ENCODE measurements at regions not wholly inside any gene's neighbourhood (a gene's known extent, or its start where the extent isn't known, plus 50 kb on each side); places are given as distances from the start of the nearest gene placed in this dataset.

- H3K27ac ChIP-seq (ENCODE audit: low read depth in 2 of 2, low read length in 2 of 2), result no peak overlapping the region
- H3K9me3 ChIP-seq (ENCODE audit: control insufficient read depth in 2 of 2, low read length in 2 of 2), result no peaks in the 10 kb centered on the region
- H3K36me3 ChIP-seq (ENCODE audit: control insufficient read depth in 2 of 2, insufficient read depth in 2 of 2, low read length in 2 of 2), result no peaks in the 10 kb centered on the region
- no peak overlapping the region for H3K9ac ChIP-seq (ENCODE audit: low read depth in 1 of 2, low read length in 2 of 2)
- H3K27me3 ChIP-seq (ENCODE audit: control insufficient read depth in 2 of 2, insufficient read depth in 2 of 2, low read length in 2 of 2), result no peaks in the 10 kb centered on the region
- no peak overlapping the region for H3K4me3 ChIP-seq (ENCODE audit: low read length in 2 of 2)
- H3K4me1 ChIP-seq (ENCODE audit: control insufficient read depth in 2 of 2, insufficient read depth in 2 of 2, low read length in 2 of 2), result no peaks in the 10 kb centered on the region
These were observed 369.4 kb upstream of the HNRNPA3 start for GRCh38 chr2:176843208-176843607.

GRCh38 chr2:176844461-176844860, 368.1 kb upstream of the HNRNPA3 start:
- H3K9me3 ChIP-seq (ENCODE audit: control insufficient read depth in 2 of 2, low read length in 2 of 2), result no peaks in the 10 kb centered on the region
- no peaks in the 10 kb centered on the region for H3K27me3 ChIP-seq (ENCODE audit: control insufficient read depth in 2 of 2, insufficient read depth in 2 of 2, low read length in 2 of 2)
- no peaks in the 10 kb centered on the region for H3K36me3 ChIP-seq (ENCODE audit: control insufficient read depth in 2 of 2, insufficient read depth in 2 of 2, low read length in 2 of 2)
- H3K27ac ChIP-seq (ENCODE audit: low read depth in 2 of 2, low read length in 2 of 2), result no peak overlapping the region
- H3K4me1 ChIP-seq (ENCODE audit: control insufficient read depth in 2 of 2, insufficient read depth in 2 of 2, low read length in 2 of 2), result no peaks in the 10 kb centered on the region
- H3K4me3 ChIP-seq (ENCODE audit: low read length in 2 of 2), result no peak overlapping the region
- no peak overlapping the region for H3K9ac ChIP-seq (ENCODE audit: low read depth in 1 of 2, low read length in 2 of 2)

GRCh38 chr2:176845718-176846117, 366.9 kb upstream of the HNRNPA3 start:
- Histone ChIP-seq H3K9me3 (ENCODE audit: control insufficient read depth in 2 of 2, low read length in 2 of 2) (no peaks in the 10 kb centered on the region), H3K27ac (ENCODE audit: low read depth in 2 of 2, low read length in 2 of 2) (no peak overlapping the region), H3K36me3 (ENCODE audit: control insufficient read depth in 2 of 2, insufficient read depth in 2 of 2, low read length in 2 of 2) (no peaks in the 10 kb centered on the region)

GRCh38 chr2:176847575-176847974, 365.0 kb upstream of the HNRNPA3 start:
- H3K4me1 ChIP-seq (ENCODE audit: control insufficient read depth in 2 of 2, insufficient read depth in 2 of 2, low read length in 2 of 2), result peaks cover 0 to 2% of the 10 kb centered on the region in 2 donors
- H3K9ac ChIP-seq (ENCODE audit: low read depth in 1 of 2, low read length in 2 of 2), result no peak overlapping the region
- no peak overlapping the region for H3K27ac ChIP-seq (ENCODE audit: low read depth in 2 of 2, low read length in 2 of 2)
- no peaks in the 10 kb centered on the region for H3K27me3 ChIP-seq (ENCODE audit: control insufficient read depth in 2 of 2, insufficient read depth in 2 of 2, low read length in 2 of 2)
- no peaks in the 10 kb centered on the region for H3K36me3 ChIP-seq (ENCODE audit: control insufficient read depth in 2 of 2, insufficient read depth in 2 of 2, low read length in 2 of 2)
- no peak overlapping the region for H3K4me3 ChIP-seq (ENCODE audit: low read length in 2 of 2)
- no peaks in the 10 kb centered on the region for H3K9me3 ChIP-seq (ENCODE audit: control insufficient read depth in 2 of 2, low read length in 2 of 2)

More at GRCh38 chr2:176845718-176846117, 366.9 kb upstream of the HNRNPA3 start:
- no peak overlapping the region for H3K9ac ChIP-seq (ENCODE audit: low read depth in 1 of 2, low read length in 2 of 2)
- H3K27me3 ChIP-seq (ENCODE audit: control insufficient read depth in 2 of 2, insufficient read depth in 2 of 2, low read length in 2 of 2), result no peaks in the 10 kb centered on the region
- no peak overlapping the region for H3K4me3 ChIP-seq (ENCODE audit: low read length in 2 of 2)
- no peaks in the 10 kb centered on the region for H3K4me1 ChIP-seq (ENCODE audit: control insufficient read depth in 2 of 2, insufficient read depth in 2 of 2, low read length in 2 of 2)

- Histone ChIP-seq H3K27ac (ENCODE audit: low read depth in 2 of 2, low read length in 2 of 2) (no peak overlapping the region), H3K4me1 (ENCODE audit: control insufficient read depth in 2 of 2, insufficient read depth in 2 of 2, low read length in 2 of 2) (peaks cover 2 to 7% of the 10 kb centered on the region in 2 donors), H3K9me3 (ENCODE audit: control insufficient read depth in 2 of 2, low read length in 2 of 2) (no peaks in the 10 kb centered on the region), H3K27me3 (ENCODE audit: control insufficient read depth in 2 of 2, insufficient read depth in 2 of 2, low read length in 2 of 2) (no peaks in the 10 kb centered on the region), H3K9ac (ENCODE audit: low read depth in 1 of 2, low read length in 2 of 2) (no peak overlapping the region), H3K36me3 (ENCODE audit: control insufficient read depth in 2 of 2, insufficient read depth in 2 of 2, low read length in 2 of 2) (no peaks in the 10 kb centered on the region), H3K4me3 (ENCODE audit: low read length in 2 of 2) (no peak overlapping the region)
These were observed 363.8 kb upstream of the HNRNPA3 start for GRCh38 chr2:176848844-176849243.

GRCh38 chr2:176851200-176851888, 361.2 kb upstream of the HNRNPA3 start:
- H3K4me1 ChIP-seq (ENCODE audit: control insufficient read depth in 2 of 2, insufficient read depth in 2 of 2, low read length in 2 of 2), result peaks cover 3 to 10% of the 10 kb centered on the region in 2 donors
- H3K27me3 ChIP-seq (ENCODE audit: control insufficient read depth in 2 of 2, insufficient read depth in 2 of 2, low read length in 2 of 2), result no peaks in the 10 kb centered on the region
- no peak overlapping the region for H3K9ac ChIP-seq (ENCODE audit: low read depth in 1 of 2, low read length in 2 of 2)
- H3K4me3 ChIP-seq (ENCODE audit: low read length in 2 of 2), result no peak overlapping the region
- no peaks in the 10 kb centered on the region for H3K9me3 ChIP-seq (ENCODE audit: control insufficient read depth in 2 of 2, low read length in 2 of 2)
- H3K27ac ChIP-seq (ENCODE audit: low read depth in 2 of 2, low read length in 2 of 2), result no peak overlapping the region
- H3K36me3 ChIP-seq (ENCODE audit: control insufficient read depth in 2 of 2, insufficient read depth in 2 of 2, low read length in 2 of 2), result no peaks in the 10 kb centered on the region

- no peak overlapping the region for H3K27ac ChIP-seq (ENCODE audit: low read depth in 2 of 2, low read length in 2 of 2)
- peaks cover 3 to 10% of the 10 kb centered on the region in 2 donors for H3K4me1 ChIP-seq (ENCODE audit: control insufficient read depth in 2 of 2, insufficient read depth in 2 of 2, low read length in 2 of 2)
- no peaks in the 10 kb centered on the region for H3K9me3 ChIP-seq (ENCODE audit: control insufficient read depth in 2 of 2, low read length in 2 of 2)
- no peak overlapping the region for H3K9ac ChIP-seq (ENCODE audit: low read depth in 1 of 2, low read length in 2 of 2)
- H3K27me3 ChIP-seq (ENCODE audit: control insufficient read depth in 2 of 2, insufficient read depth in 2 of 2, low read length in 2 of 2), result no peaks in the 10 kb centered on the region
- H3K36me3 ChIP-seq (ENCODE audit: control insufficient read depth in 2 of 2, insufficient read depth in 2 of 2, low read length in 2 of 2), result no peaks in the 10 kb centered on the region
- no peak overlapping the region for H3K4me3 ChIP-seq (ENCODE audit: low read length in 2 of 2)
These were observed 360.6 kb upstream of the HNRNPA3 start for GRCh38 chr2:176851889-176852483.

GRCh38 chr2:176852667-176853066, 359.9 kb upstream of the HNRNPA3 start:
- H3K9me3 ChIP-seq (ENCODE audit: control insufficient read depth in 2 of 2, low read length in 2 of 2), result no peaks in the 10 kb centered on the region
- H3K27ac ChIP-seq (ENCODE audit: low read depth in 2 of 2, low read length in 2 of 2), result no peak overlapping the region
- H3K4me1 ChIP-seq (ENCODE audit: control insufficient read depth in 2 of 2, insufficient read depth in 2 of 2, low read length in 2 of 2), result peaks cover 3 to 10% of the 10 kb centered on the region in 2 donors
- H3K4me3 ChIP-seq (ENCODE audit: low read length in 2 of 2), result no peak overlapping the region
- no peak overlapping the region for H3K9ac ChIP-seq (ENCODE audit: low read depth in 1 of 2, low read length in 2 of 2)
- H3K36me3 ChIP-seq (ENCODE audit: control insufficient read depth in 2 of 2, insufficient read depth in 2 of 2, low read length in 2 of 2), result no peaks in the 10 kb centered on the region
- H3K27me3 ChIP-seq (ENCODE audit: control insufficient read depth in 2 of 2, insufficient read depth in 2 of 2, low read length in 2 of 2), result no peaks in the 10 kb centered on the region

- H3K36me3 ChIP-seq (ENCODE audit: control insufficient read depth in 2 of 2, insufficient read depth in 2 of 2, low read length in 2 of 2), result no peaks in the 10 kb centered on the region
These were observed 358.5 kb upstream of the HNRNPA3 start for GRCh38 chr2:176854062-176854461.

GRCh38 chr2:176854878-176855277, 357.7 kb upstream of the HNRNPA3 start:
- no peaks in the 10 kb centered on the region for H3K9me3 ChIP-seq (ENCODE audit: control insufficient read depth in 2 of 2, low read length in 2 of 2)

More at GRCh38 chr2:176854062-176854461, 358.5 kb upstream of the HNRNPA3 start:
- H3K9me3 ChIP-seq (ENCODE audit: control insufficient read depth in 2 of 2, low read length in 2 of 2), result no peaks in the 10 kb centered on the region
- H3K27me3 ChIP-seq (ENCODE audit: control insufficient read depth in 2 of 2, insufficient read depth in 2 of 2, low read length in 2 of 2), result no peaks in the 10 kb centered on the region
- H3K4me1 ChIP-seq (ENCODE audit: control insufficient read depth in 2 of 2, insufficient read depth in 2 of 2, low read length in 2 of 2), result peaks cover 3 to 10% of the 10 kb centered on the region in 2 donors
- no peak overlapping the region for H3K9ac ChIP-seq (ENCODE audit: low read depth in 1 of 2, low read length in 2 of 2)
- no peak overlapping the region for H3K27ac ChIP-seq (ENCODE audit: low read depth in 2 of 2, low read length in 2 of 2)
- H3K4me3 ChIP-seq (ENCODE audit: low read length in 2 of 2), result no peak overlapping the region

More at GRCh38 chr2:176854878-176855277, 357.7 kb upstream of the HNRNPA3 start:
- no peak overlapping the region for H3K4me3 ChIP-seq (ENCODE audit: low read length in 2 of 2)
- no peak overlapping the region for H3K27ac ChIP-seq (ENCODE audit: low read depth in 2 of 2, low read length in 2 of 2)
- H3K9ac ChIP-seq (ENCODE audit: low read depth in 1 of 2, low read length in 2 of 2), result no peak overlapping the region
- H3K36me3 ChIP-seq (ENCODE audit: control insufficient read depth in 2 of 2, insufficient read depth in 2 of 2, low read length in 2 of 2), result no peaks in the 10 kb centered on the region
- peaks cover 3 to 10% of the 10 kb centered on the region in 2 donors for H3K4me1 ChIP-seq (ENCODE audit: control insufficient read depth in 2 of 2, insufficient read depth in 2 of 2, low read length in 2 of 2)
- H3K27me3 ChIP-seq (ENCODE audit: control insufficient read depth in 2 of 2, insufficient read depth in 2 of 2, low read length in 2 of 2), result no peaks in the 10 kb centered on the region
